ENCODE measurements at regions not wholly inside any gene's neighbourhood (a gene's known extent, or its start where the extent isn't known, plus 50 kb on each side); places are given as distances from the start of the nearest gene placed in this dataset.

DNA sequence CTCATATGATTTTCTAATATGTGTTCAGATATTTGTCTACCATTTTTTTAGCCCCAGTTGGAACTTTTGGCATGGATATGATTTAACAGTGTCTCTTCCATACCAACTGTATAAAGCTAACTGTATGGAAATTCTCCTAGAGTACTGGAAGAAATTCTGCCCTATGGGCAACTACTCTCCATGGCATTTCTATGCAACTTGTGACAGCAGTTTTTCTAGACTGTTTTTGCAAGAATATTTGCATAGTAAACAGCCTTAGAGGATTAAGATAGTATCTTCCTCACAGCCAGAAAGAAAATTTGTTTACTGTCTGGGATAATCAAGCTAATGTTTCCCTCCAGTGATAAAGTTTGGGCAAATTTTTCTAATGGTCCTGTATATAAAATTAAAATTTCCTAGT lies 119.9 kb upstream of the PCDH17 start:
- H3K36me3 Mint-ChIP-seq (ENCODE audit: low read depth): no peaks in the 10 kb centered on the region
- no peaks in the 10 kb centered on the region for H3K9me3 Mint-ChIP-seq (ENCODE audit: low read depth)
- no peaks in the 10 kb centered on the region for H3K27me3 Mint-ChIP-seq (ENCODE audit: low read depth)
- peaks cover 6% of the 10 kb centered on the region for H3K4me1 Mint-ChIP-seq (ENCODE audit: low read depth)
- no peak for DNase-seq (ENCODE audit: low spot score)
- no peak overlapping the region for H3K27ac Mint-ChIP-seq (ENCODE audit: unreplicated experiment)
- TF ChIP-seq, protein P1, sequence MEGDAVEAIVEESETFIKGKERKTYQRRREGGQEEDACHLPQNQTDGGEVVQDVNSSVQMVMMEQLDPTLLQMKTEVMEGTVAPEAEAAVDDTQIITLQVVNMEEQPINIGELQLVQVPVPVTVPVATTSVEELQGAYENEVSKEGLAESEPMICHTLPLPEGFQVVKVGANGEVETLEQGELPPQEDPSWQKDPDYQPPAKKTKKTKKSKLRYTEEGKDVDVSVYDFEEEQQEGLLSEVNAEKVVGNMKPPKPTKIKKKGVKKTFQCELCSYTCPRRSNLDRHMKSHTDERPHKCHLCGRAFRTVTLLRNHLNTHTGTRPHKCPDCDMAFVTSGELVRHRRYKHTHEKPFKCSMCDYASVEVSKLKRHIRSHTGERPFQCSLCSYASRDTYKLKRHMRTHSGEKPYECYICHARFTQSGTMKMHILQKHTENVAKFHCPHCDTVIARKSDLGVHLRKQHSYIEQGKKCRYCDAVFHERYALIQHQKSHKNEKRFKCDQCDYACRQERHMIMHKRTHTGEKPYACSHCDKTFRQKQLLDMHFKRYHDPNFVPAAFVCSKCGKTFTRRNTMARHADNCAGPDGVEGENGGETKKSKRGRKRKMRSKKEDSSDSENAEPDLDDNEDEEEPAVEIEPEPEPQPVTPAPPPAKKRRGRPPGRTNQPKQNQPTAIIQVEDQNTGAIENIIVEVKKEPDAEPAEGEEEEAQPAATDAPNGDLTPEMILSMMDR (IDR thresholded peaks at IDR 0.05): no peak
- H3K4me3 Mint-ChIP-seq (ENCODE audit: unreplicated experiment): no peak overlapping the region

DNA sequence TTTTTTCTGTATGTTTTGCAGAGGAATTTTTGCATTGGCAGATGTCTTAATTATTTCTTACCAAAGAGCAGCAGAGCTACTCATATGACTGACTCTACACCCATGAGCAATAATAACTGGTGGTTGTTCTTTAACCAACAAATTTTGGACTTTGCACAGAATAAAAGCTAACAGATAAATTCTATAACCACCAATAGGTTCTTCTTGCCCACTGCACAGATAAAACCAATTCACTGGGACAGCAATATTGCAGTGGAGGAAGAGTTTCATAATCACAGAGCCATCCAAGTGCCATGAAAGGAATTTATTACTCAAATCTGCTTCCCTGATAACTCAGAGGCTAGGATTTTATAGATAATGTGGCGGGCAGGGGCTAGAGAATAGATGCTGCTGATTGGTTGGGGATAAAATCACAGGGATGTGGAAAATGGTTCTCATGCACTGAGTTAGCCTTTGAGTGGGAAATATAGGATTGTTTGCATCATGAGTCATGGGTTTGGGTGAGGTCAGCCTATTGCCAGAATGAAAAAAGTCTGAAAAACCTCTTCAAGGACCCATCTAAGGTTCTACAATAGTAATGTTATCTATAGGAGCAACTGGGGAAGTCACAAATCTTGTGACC lies 104.3 kb upstream of the PCDH17 start:
- Mint-ChIP-seq H3K27me3 (ENCODE audit: low read depth) (no peaks in the 10 kb centered on the region), H3K4me1 (ENCODE audit: low read depth) (no peaks in the 10 kb centered on the region), H3K4me3 (ENCODE audit: unreplicated experiment) (no peak overlapping the region), H3K27ac (ENCODE audit: unreplicated experiment) (no peak overlapping the region), H3K9me3 (ENCODE audit: low read depth) (peaks cover 7% of the 10 kb centered on the region), H3K36me3 (ENCODE audit: low read depth) (no peaks in the 10 kb centered on the region)
- TF ChIP-seq, protein P1 (IDR thresholded peaks at IDR 0.05): no peak
- DNase-seq (ENCODE audit: low spot score): no peak

DNA sequence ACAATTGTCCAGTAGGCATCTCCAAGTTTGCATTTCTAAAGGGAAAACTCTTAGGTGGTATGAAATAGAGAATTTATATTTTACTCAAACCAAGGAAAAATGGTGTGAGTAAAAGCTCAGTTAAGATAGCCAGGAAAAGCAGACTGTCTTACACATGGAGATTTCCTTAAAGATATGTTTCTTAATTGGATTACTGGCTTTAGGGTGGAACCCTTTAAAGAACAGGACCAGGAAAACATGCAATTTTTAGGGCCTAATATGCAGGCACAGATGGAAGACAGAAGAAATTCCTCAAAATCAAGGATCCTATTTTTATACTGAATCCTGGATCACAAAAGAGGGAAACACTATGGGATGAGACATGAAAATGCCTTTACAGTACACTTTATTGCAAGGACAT lies 100.3 kb upstream of the PCDH17 start:
- Mint-ChIP-seq H3K4me1 (ENCODE audit: low read depth) (no peaks in the 10 kb centered on the region), H3K36me3 (ENCODE audit: low read depth) (no peaks in the 10 kb centered on the region), H3K9me3 (ENCODE audit: low read depth) (peaks cover 15% of the 10 kb centered on the region), H3K27ac (ENCODE audit: unreplicated experiment) (no peak overlapping the region), H3K27me3 (ENCODE audit: low read depth) (no peaks in the 10 kb centered on the region), H3K4me3 (ENCODE audit: unreplicated experiment) (no peak overlapping the region)
- TF ChIP-seq, protein P1 (IDR thresholded peaks at IDR 0.05): no peak
- no peak for DNase-seq (ENCODE audit: low spot score)

DNA sequence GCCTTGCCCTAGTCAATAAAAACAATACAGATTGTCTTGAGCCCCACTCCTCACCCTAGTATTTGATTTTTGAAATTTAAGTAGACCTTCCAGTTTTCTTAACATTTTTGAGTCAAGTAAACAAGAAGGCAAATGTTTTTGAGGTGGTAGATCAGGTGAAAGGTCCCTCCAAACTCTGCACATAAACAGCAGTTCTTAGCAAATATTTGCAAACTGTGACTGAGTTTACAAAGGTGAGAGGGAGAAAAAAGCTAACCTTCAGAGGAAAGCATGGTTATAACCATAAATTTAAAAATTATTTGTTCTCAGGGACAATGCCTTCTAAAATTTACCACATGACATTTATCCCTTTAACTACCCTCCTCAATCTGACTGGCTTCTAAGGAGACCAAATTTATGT lies 84.6 kb upstream of the PCDH17 start:
- H3K4me1 Mint-ChIP-seq (ENCODE audit: low read depth): peaks cover under 1% of the 10 kb centered on the region
- no peaks in the 10 kb centered on the region for H3K9me3 Mint-ChIP-seq (ENCODE audit: low read depth)
- no peak overlapping the region for H3K4me3 Mint-ChIP-seq (ENCODE audit: unreplicated experiment)
- H3K27ac Mint-ChIP-seq (ENCODE audit: unreplicated experiment): no peak overlapping the region
- DNase-seq (ENCODE audit: low spot score): no peak
- no peaks in the 10 kb centered on the region for H3K36me3 Mint-ChIP-seq (ENCODE audit: low read depth)
- no peaks in the 10 kb centered on the region for H3K27me3 Mint-ChIP-seq (ENCODE audit: low read depth)
- TF ChIP-seq, protein P1 (IDR thresholded peaks at IDR 0.05): no peak

DNA sequence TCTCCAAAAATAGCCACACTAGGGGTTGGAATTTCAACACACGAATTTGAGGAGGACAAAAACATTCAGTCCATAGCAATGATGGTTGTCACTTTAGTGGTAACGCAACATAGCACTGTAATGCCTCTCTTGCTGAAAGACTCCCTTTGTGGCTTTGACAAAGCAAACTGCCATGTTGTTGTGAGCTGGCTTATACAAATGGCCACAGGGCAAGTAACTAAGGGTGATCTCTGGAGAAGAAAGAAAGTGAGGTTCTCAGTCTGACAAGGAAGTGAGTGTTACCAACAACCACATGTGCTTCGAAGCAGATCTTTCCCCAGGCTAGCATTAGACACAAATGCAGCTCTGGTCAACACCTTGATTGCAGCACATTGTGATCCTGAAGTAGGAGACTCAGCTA lies 79.1 kb upstream of the PCDH17 start:
- Mint-ChIP-seq H3K27me3 (ENCODE audit: low read depth) (no peaks in the 10 kb centered on the region), H3K27ac (ENCODE audit: unreplicated experiment) (no peak overlapping the region)
- no peak for DNase-seq (ENCODE audit: low spot score)

More for the DNA sequence above, 79.1 kb upstream of the PCDH17 start:
- Mint-ChIP-seq H3K4me1 (ENCODE audit: low read depth) (peaks cover 4% of the 10 kb centered on the region), H3K36me3 (ENCODE audit: low read depth) (no peaks in the 10 kb centered on the region), H3K4me3 (ENCODE audit: unreplicated experiment) (no peak overlapping the region), H3K9me3 (ENCODE audit: low read depth) (peaks cover 3% of the 10 kb centered on the region)
- TF ChIP-seq, protein P1 (IDR thresholded peaks at IDR 0.05): no peak
